ENCODE measurements at regions not wholly inside any gene's neighbourhood (a gene's known extent, or its start where the extent isn't known, plus 50 kb on each side); places are given as distances from the start of the nearest gene placed in this dataset.
A peak's percentile ranks its signal among the peaks of the same experiment; 100 is the strongest.

DNA sequence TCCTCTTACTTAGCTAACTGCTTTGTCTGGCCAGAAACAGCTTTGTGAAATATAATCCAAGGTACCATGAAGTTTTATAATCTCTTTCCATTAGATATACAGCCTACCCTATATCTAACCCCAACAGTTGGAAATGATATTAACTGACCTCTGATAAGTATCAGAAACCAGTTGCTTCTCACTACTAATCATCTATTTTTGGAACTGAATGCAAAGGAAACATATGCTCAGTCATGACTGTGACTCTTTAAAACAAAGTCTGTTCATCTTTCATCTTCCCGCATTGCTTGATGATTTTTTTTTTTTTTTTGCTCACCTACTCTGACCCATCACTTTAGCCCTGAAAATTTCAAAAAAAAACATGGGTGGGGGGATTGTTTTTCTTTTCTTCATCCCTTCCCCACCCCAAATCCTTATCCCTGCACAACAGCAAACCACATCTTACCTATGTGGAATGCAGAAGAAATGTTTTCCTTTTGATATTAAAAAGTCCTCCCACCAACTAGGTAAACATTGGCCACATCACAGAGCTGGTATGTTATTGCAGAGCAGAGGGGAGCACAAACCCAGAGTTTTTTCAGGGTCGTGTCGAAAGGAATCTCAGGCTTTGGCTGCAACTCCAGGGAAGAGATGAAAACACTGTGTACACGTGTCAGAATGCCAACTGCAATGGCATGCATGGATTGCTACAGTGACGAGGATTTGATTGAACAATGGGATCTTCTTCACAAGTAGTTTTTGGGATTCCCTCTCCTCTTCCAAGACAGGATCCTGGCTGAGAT lies 137.3 kb downstream of the SLC30A10 start (continued):
- TF ChIP-seq, protein P1, sequence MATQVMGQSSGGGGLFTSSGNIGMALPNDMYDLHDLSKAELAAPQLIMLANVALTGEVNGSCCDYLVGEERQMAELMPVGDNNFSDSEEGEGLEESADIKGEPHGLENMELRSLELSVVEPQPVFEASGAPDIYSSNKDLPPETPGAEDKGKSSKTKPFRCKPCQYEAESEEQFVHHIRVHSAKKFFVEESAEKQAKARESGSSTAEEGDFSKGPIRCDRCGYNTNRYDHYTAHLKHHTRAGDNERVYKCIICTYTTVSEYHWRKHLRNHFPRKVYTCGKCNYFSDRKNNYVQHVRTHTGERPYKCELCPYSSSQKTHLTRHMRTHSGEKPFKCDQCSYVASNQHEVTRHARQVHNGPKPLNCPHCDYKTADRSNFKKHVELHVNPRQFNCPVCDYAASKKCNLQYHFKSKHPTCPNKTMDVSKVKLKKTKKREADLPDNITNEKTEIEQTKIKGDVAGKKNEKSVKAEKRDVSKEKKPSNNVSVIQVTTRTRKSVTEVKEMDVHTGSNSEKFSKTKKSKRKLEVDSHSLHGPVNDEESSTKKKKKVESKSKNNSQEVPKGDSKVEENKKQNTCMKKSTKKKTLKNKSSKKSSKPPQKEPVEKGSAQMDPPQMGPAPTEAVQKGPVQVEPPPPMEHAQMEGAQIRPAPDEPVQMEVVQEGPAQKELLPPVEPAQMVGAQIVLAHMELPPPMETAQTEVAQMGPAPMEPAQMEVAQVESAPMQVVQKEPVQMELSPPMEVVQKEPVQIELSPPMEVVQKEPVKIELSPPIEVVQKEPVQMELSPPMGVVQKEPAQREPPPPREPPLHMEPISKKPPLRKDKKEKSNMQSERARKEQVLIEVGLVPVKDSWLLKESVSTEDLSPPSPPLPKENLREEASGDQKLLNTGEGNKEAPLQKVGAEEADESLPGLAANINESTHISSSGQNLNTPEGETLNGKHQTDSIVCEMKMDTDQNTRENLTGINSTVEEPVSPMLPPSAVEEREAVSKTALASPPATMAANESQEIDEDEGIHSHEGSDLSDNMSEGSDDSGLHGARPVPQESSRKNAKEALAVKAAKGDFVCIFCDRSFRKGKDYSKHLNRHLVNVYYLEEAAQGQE (IDR thresholded peaks at IDR 0.05; ENCODE audit: low read depth, low read length): no peak
- TF ChIP-seq EZH2phosphoT487 (IDR thresholded peaks at IDR 0.05; ENCODE audit: borderline replicate concordance, low read depth): no peak
- no peak for TF ChIP-seq ELF1 (IDR thresholded peaks at IDR 0.05)
- TF ChIP-seq, protein P2, sequence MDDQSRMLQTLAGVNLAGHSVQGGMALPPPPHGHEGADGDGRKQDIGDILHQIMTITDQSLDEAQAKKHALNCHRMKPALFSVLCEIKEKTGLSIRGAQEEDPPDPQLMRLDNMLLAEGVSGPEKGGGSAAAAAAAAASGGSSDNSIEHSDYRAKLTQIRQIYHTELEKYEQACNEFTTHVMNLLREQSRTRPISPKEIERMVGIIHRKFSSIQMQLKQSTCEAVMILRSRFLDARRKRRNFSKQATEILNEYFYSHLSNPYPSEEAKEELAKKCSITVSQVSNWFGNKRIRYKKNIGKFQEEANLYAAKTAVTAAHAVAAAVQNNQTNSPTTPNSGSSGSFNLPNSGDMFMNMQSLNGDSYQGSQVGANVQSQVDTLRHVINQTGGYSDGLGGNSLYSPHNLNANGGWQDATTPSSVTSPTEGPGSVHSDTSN (IDR thresholded peaks at IDR 0.05): no peak
- no peak for TF ChIP-seq FOSL2 (IDR thresholded peaks at IDR 0.05; ENCODE audit: borderline replicate concordance, low read depth)
- TF ChIP-seq, protein P3, sequence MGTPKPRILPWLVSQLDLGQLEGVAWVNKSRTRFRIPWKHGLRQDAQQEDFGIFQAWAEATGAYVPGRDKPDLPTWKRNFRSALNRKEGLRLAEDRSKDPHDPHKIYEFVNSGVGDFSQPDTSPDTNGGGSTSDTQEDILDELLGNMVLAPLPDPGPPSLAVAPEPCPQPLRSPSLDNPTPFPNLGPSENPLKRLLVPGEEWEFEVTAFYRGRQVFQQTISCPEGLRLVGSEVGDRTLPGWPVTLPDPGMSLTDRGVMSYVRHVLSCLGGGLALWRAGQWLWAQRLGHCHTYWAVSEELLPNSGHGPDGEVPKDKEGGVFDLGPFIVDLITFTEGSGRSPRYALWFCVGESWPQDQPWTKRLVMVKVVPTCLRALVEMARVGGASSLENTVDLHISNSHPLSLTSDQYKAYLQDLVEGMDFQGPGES (IDR thresholded peaks at IDR 0.05; ENCODE audit: low read depth, low read length): no peak
- TF ChIP-seq RFX5 (IDR thresholded peaks at IDR 0.05; ENCODE audit: low read length): no peak
- TF ChIP-seq TCF12 (IDR thresholded peaks at IDR 0.05): peak; percentile 48
- TF ChIP-seq RAD21 (IDR thresholded peaks at IDR 0.05; ENCODE audit: low read length): no peak
- no peak for TF ChIP-seq MXI1 (IDR thresholded peaks at IDR 0.05; ENCODE audit: low read depth, low read length)
- TF ChIP-seq, protein P4, sequence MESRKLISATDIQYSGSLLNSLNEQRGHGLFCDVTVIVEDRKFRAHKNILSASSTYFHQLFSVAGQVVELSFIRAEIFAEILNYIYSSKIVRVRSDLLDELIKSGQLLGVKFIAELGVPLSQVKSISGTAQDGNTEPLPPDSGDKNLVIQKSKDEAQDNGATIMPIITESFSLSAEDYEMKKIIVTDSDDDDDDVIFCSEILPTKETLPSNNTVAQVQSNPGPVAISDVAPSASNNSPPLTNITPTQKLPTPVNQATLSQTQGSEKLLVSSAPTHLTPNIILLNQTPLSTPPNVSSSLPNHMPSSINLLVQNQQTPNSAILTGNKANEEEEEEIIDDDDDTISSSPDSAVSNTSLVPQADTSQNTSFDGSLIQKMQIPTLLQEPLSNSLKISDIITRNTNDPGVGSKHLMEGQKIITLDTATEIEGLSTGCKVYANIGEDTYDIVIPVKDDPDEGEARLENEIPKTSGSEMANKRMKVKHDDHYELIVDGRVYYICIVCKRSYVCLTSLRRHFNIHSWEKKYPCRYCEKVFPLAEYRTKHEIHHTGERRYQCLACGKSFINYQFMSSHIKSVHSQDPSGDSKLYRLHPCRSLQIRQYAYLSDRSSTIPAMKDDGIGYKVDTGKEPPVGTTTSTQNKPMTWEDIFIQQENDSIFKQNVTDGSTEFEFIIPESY (IDR thresholded peaks at IDR 0.05; ENCODE audit: borderline replicate concordance, low read depth): no peak

DNA sequence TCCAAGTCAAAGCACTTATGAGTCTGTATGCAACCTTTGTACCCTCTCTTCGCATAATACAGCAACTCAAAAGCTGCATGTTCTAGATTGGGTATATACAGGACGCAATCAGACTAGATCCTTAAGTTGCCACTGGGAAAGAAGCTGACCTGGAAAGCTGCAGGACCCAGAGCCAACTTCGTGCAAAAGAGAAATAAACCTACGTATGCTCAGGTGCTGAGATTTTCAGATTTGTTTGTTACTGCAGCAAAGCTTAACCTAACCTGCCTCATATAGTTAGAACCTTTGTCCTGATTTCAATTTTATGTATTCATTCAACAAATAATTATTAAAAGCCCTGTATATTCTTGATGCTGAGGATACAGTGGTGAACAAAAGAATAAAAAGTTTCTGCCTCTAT lies 139.7 kb downstream of the SLC30A10 start:
- no peak for DNase-seq
- Histone ChIP-seq H3F3A (replicated peaks; ENCODE audit: insufficient read depth) (peaks cover 8% of the 10 kb centered on the region), H3K27me3 (ENCODE audit: insufficient read depth) (no peaks in the 10 kb centered on the region), H3K9ac (no peak overlapping the region), H3K36me3 (replicated peaks in 1 of 2; ENCODE audit: control insufficient read depth in 1 of 2, insufficient read depth in 2 of 2, low read length in 1 of 2) (no peaks in the 10 kb centered on the region), H3K4me1 (ENCODE audit: control insufficient read depth in 1 of 2, insufficient read depth in 2 of 2, low read depth in 1 of 2, low read length in 1 of 2) (peaks cover 17 to 41% of the 10 kb centered on the region in 2 experiments), H3K79me2 (ENCODE audit: insufficient read depth) (no peaks in the 10 kb centered on the region), H3K9me3 (no peaks in the 10 kb centered on the region), H3K27ac (ENCODE audit: low read depth in 2 of 2, low read length in 1 of 2) (no peak overlapping the region), H3K4me2 (no peak overlapping the region), H3K4me3 (ENCODE audit: low read depth in 2 of 2, low read length in 1 of 2) (no peak overlapping the region), H4K20me1 (ENCODE audit: insufficient read depth) (no peaks in the 10 kb centered on the region), H3K9me2 (no peaks in the 10 kb centered on the region), H2AFZ (ENCODE audit: low read depth) (no peak overlapping the region)
- TF ChIP-seq FOSL2 (IDR thresholded peaks at IDR 0.05; ENCODE audit: borderline replicate concordance, low read depth) (no peak), NRF1 (IDR thresholded peaks at IDR 0.05; ENCODE audit: low read depth, low read length) (no peak), GATA2 (CRISPR knock-in tag; IDR thresholded peaks at IDR 0.05) (no peak)
- TF ChIP-seq, protein P1 (IDR thresholded peaks at IDR 0.05; ENCODE audit: low read depth, low read length): no peak
- CTCF ChIA-PET: no interaction called here
- POLR2A ChIA-PET: no interaction called here
- WGBS (ENCODE audit: low lambda C conversion rate): 63% methylated on average over 4 of the region's 4 CpGs

All from SK-N-SH (cell line).